ENCODE measurements at regions not wholly inside any gene's neighbourhood (a gene's known extent, or its start where the extent isn't known, plus 50 kb on each side); places are given as distances from the start of the nearest gene placed in this dataset.

- ATAC-seq (no peak), DNase-seq (no peak)
- intact Hi-C loops (cut with DNase I), result no loop called here
- Histone ChIP-seq H3K27me3 (no peaks in the 10 kb centered on the region), H3K27ac (no peak overlapping the region), H3K4me1 (no peaks in the 10 kb centered on the region), H3K9me3 (no peaks in the 10 kb centered on the region), H3K36me3 (no peaks in the 10 kb centered on the region), H3K4me3 (no peak overlapping the region)
- TF ChIP-seq, protein P1, sequence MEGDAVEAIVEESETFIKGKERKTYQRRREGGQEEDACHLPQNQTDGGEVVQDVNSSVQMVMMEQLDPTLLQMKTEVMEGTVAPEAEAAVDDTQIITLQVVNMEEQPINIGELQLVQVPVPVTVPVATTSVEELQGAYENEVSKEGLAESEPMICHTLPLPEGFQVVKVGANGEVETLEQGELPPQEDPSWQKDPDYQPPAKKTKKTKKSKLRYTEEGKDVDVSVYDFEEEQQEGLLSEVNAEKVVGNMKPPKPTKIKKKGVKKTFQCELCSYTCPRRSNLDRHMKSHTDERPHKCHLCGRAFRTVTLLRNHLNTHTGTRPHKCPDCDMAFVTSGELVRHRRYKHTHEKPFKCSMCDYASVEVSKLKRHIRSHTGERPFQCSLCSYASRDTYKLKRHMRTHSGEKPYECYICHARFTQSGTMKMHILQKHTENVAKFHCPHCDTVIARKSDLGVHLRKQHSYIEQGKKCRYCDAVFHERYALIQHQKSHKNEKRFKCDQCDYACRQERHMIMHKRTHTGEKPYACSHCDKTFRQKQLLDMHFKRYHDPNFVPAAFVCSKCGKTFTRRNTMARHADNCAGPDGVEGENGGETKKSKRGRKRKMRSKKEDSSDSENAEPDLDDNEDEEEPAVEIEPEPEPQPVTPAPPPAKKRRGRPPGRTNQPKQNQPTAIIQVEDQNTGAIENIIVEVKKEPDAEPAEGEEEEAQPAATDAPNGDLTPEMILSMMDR (IDR thresholded peaks at IDR 0.05), result no peak
These were observed 150.0 kb downstream of the RTP4 start for GRCh38 chr3:187518207-187518606.

DNA sequence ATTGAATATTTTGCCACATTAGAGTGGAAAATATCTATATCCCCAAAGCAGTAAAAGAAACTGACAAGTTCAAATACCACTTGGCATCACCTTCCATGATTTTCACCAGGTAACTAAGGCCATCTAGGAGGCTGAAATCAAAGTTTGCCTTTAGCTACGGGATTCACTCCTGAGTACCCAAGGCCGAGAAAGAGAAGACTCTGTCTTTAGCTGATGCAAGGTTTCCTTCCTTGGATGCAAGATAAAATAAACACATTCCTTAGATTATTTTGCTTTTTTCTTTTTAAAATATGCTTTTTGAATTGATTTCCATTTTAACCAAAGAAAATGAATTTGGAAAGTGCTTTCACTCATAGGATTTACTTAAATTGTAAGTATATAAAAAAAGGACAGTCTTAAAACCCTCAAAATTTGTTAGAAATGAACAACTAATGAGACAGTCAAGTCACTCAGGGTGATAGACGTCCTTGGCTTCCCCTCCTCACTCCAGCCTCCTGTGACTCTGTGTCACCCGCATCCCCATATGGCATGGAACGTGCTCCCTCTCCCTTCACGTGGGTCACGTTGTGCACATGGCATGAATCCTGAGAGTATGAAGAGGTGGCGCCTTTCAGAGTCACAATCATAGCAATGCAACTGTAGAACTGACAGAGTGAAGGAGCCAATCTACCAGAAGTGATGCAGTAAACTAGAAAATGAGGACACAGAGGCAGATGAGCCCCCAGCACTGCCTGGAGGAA is 148.4 kb downstream of the RTP4 start:
- H3K4me3 ChIP-seq, result no peak overlapping the region
- intact Hi-C loops (cut with DNase I), result no loop called here
- TF ChIP-seq, protein P1 (IDR thresholded peaks at IDR 0.05), result no peak

GRCh38 chr3:187507905-187508304 is 139.7 kb downstream of the RTP4 start:
- intact Hi-C loops (cut with DNase I), result no loop called here
- H3K4me3 ChIP-seq, result no peak overlapping the region
- H3K27me3 ChIP-seq, result no peaks in the 10 kb centered on the region
- DNase-seq, result no peak
- no peak overlapping the region for H3K27ac ChIP-seq
- no peaks in the 10 kb centered on the region for H3K36me3 ChIP-seq
- ATAC-seq, result no peak
- TF ChIP-seq, protein P1 (IDR thresholded peaks at IDR 0.05), result no peak
- H3K4me1 ChIP-seq, result no peaks in the 10 kb centered on the region
- H3K9me3 ChIP-seq, result no peaks in the 10 kb centered on the region

More for the DNA sequence above, 148.4 kb downstream of the RTP4 start:
- no peaks in the 10 kb centered on the region for H3K36me3 ChIP-seq
- H3K27me3 ChIP-seq, result no peaks in the 10 kb centered on the region
- no peak for ATAC-seq
- H3K4me1 ChIP-seq, result no peaks in the 10 kb centered on the region
- H3K27ac ChIP-seq, result no peak overlapping the region
- DNase-seq, result no peak
- H3K9me3 ChIP-seq, result no peaks in the 10 kb centered on the region

DNA sequence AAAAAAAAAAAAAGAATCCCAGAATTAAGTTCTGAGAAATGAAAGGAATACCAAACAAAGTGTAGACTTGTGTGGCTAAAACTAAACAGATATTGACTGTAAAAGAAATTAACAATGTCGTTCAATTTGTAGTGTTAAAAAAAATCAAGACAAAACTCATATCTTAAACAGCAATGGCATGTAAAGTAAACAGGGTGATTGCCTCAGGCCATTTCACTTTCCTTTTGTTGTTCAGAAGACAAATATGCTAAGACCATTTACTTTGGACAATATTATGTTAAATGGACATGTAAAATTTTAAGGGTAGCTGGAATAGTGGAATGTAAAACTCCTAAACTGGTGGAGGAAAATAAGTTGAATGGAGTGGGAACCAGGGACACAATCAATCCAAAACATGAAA is 139.1 kb downstream of the RTP4 start:
- ATAC-seq, result no peak
- intact Hi-C loops (cut with DNase I), result no loop called here
- Histone ChIP-seq H3K4me3 (no peak overlapping the region), H3K27ac (no peak overlapping the region), H3K27me3 (no peaks in the 10 kb centered on the region), H3K4me1 (no peaks in the 10 kb centered on the region), H3K9me3 (no peaks in the 10 kb centered on the region), H3K36me3 (no peaks in the 10 kb centered on the region)
- TF ChIP-seq, protein P1 (IDR thresholded peaks at IDR 0.05), result no peak
- no peak for DNase-seq

DNA sequence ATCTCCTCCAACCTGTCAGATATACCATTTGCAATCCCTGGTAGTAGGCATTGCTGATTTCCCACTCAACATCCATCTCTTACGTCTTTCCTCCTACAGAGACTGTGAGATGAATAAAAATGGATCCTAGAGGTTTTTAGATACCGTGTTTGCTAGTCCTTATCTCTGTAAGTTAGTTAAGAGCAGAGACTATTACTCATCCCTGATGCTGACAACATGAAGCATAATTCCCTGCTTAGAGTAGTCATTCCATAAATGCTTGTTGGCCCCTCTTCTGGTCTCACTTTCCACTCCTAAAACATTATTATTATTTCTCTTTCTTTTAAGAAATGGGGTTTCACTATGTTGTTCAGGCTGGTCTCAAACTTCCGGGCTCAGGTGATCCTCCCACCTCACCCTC is 136.2 kb downstream of the RTP4 start:
- Histone ChIP-seq H3K36me3 (no peaks in the 10 kb centered on the region), H3K27me3 (no peaks in the 10 kb centered on the region), H3K27ac (no peak overlapping the region), H3K4me1 (no peaks in the 10 kb centered on the region), H3K4me3 (no peak overlapping the region), H3K9me3 (no peaks in the 10 kb centered on the region)
- intact Hi-C loops (cut with DNase I), result no loop called here
- TF ChIP-seq, protein P1 (IDR thresholded peaks at IDR 0.05), result no peak
- ATAC-seq (no peak), DNase-seq (no peak)

Data from upper lobe of right lung (tissue), 1 donor.